HTR-8/SVneo (cell line): ENCODE measurements at regions not wholly inside any gene's neighbourhood (a gene's known extent, or its start where the extent isn't known, plus 50 kb on each side); places are given as distances from the start of the nearest gene placed in this dataset.
A peak's percentile ranks its signal among the peaks of the same experiment; 100 is the strongest.
"Not testable (repeated sequence)": the region's sequence is repeated elsewhere in the genome, so short reads cannot be mapped to it uniquely, and the experiment has no call there.

Experiments
- DNase-seq: peaks from one replicate; pipeline ENCODE4 v3.0.0; 2011; ENCODE audit warnings: low spot score, mixed read lengths; ENCODE audit not compliant: insufficient read length
- FAIRE-seq: peaks from 2 replicates; lab custom pipeline; 2011; peaks lifted over from hg19 to GRCh38; lab: Jason Lieb, UNC

GRCh38 chr10:124158592-124158991 lies 65.2 kb upstream of the CHST15 start:
- DNase-seq (no peak), FAIRE-seq (no peak)

- DNase-seq = no peak
- no peak for FAIRE-seq
Observed at GRCh38 chr10:124157271-124157681, 63.9 kb upstream of the CHST15 start.

DNA sequence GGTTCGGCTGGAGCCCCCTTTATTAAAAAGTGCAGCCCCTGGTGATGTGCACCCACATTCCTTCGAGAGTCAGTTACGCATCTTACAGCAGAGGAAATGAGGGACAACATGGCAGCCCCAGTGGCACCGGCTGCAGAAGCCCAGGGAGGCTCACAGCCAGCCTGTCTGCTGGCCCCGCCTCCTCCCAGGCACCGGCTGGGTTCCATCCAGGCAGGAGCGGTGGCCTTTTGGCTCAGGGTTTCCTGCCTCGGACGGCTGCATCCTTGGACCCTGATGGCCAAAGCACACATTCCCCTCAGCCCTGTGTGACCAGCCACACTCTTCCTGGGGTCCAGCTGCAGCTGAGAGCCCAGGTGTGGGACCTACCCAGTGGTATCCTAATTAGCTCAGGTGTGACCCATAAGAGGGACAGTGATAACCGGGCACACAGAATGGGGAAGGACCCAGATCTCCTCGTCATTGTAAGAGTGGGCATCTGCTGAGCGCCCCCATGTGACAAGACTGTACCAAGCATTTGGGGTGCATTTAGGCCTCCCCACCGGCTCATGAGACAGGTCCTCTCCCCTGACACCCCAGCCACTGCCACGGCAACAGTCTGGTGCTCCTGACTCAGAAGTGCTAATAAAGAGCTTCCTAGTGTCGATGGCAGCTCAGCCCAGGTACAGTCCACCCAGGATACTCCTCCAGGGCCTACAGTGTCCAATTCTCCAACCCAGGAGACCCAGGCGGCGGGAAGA lies 63.3 kb upstream of the CHST15 start:
- no peak for FAIRE-seq

GRCh38 chr10:124155781-124156435 lies 62.5 kb upstream of the CHST15 start:
- DNase-seq (no peak), FAIRE-seq (no peak)

More for the DNA sequence above, 63.3 kb upstream of the CHST15 start:
- no peak for DNase-seq

DNA sequence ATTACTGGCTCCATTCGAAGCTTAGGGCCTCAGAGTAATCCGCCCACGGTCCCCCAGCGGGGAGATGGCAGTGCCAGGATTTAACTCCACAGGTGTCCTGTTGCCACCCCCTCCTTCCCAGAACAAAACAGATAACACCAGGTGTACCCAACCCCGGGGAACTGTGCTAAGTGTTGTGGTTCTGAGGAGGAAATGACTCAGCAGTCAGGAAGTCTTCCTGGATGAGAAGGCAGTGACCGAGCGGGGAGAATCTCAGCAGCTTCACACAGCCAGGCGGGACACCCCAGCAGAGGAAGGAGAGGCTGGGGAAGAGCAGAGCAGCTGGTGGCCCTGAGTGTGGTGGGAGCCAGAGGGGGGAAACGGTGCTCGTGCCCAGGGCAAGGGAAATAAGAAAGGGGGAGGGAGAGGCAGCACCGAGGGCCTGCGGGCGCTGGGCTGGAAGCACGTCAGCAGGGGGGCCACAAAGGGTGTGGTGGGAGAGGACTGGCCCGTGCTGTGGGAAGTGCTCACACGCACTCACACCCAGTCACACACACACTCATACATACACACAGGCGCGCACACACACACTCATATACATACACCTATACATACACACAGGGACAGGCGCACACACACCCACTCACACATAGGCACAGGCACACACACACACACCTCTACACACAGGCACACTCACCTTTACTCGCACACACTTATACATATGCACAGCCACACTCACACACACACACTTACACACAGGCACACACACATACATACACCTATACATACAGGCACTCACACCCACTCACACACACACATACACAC lies 59.8 kb upstream of the CHST15 start:
- FAIRE-seq (no peak), DNase-seq (peak; percentile 82)

DNA sequence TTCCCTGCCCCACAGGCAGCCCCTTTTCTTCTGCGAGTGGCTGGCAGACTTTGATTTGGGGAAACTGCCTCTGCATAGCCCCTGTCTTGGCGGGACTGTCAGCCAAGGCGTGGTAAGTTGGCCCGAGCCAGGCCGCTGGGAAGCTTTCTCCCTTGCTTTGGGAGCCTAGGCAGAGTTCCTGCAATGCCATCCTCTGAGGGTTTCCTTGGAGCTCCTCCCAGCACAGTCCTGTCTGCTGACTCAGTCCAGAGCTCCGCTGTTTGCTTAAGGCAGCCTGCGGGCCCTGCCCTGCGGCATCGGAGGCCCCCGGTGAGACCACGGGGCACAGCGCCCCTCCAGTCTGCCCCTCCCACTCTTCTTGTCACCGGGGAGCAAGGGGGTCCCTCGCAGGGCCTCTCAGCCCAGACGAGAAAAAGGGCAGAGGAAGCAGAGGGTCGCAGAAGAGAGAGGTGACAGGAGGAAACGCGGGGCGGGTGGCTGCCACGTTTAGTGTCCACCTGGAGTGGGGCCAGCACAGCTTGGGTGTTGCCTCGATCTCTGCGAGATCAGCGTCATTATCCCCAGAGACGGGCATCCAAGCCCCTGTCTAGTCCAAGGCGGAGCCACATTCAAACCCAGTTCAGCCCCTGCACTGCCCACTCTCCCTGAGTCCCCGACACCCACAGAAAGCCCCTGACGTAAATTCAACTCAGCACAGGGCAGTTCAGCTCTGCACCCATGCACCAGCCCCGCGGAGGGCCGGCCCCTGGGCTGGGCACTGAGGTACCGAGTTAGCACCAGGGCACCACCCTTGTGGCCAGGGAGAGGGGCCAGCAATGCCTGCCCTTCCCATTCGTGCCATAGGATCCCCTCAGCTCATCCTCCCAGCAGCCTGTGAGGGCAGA lies 59.0 kb upstream of the CHST15 start:
- DNase-seq (peak; percentile 77), FAIRE-seq (no peak)

DNA sequence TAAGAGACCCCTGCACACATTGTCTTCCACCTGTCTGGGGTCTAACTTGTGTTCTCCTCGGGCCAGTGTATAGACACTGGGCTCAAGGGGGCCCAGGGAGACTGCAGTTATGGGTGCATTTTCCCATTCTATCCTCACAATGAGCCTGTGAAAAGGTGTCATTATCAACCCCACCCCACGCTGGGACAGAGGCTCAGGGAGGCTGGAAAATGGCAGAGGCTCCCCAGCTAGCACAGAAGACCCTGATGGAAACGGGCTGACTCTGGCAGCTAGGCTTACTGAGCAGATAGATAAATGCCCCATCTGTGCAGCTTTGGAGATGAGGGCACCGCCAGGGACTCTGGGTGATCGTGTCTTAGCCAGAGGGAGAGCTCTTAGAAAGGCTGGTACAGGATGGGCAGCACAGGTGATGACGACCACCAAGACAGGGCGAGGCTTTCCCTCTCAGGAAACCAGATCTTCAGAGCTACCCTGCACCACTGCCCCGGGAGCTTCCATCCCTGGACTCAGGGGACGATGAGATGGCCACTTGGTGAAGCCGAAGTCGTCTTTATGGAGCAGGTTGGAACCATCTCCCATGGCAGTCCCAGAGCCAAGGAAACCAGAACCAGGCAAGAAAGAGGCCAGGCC lies 58.2 kb upstream of the CHST15 start:
- FAIRE-seq = no peak
- no peak for DNase-seq

- FAIRE-seq = no peak
Observed at GRCh38 chr10:124150807-124151417, 57.5 kb upstream of the CHST15 start.

GRCh38 chr10:124150189-124150806 lies 56.9 kb upstream of the CHST15 start:
- FAIRE-seq (no peak), DNase-seq (no peak)

More at GRCh38 chr10:124150807-124151417, 57.5 kb upstream of the CHST15 start:
- no peak for DNase-seq

DNA sequence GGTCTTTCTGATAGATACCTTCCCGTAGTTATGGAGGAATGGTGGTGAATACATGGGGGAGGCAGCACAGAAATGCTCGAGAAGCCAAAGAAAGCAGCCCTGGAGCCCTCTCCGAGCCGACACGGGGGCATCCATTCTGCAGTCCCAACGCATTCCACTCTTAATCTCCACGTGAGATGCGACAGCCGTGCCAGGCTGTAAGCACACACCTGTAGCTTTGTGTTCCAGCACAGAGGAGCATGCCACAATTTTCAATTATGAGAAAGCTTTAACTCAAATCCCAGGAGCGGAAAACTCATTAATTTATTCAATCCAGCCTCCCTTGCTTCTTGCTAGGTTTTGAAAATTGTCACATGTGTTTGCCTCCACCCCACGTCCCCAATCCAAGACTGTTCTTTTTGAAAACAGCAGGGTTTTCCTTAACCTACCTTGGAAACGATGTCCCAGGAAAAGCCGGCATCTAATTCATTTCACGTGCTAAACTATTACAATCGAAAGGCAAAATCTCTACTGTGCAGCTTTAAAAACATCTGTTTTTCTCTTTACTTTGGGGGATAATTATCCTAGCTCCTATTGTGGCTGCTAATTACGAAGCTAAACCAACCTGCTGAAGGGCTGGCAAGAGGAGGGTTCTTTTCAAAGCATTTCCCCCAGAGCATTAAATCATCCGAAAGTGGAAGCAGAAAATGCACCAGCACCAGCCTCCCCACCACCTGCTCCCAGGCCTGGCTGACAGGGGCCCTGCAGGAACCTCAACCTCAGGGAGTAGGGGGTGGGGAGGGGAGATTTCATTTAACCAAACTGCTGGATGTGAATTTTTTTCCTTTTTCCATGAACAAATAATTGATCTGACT lies 56.0 kb upstream of the CHST15 start:
- FAIRE-seq (no peak), DNase-seq (no peak)

DNA sequence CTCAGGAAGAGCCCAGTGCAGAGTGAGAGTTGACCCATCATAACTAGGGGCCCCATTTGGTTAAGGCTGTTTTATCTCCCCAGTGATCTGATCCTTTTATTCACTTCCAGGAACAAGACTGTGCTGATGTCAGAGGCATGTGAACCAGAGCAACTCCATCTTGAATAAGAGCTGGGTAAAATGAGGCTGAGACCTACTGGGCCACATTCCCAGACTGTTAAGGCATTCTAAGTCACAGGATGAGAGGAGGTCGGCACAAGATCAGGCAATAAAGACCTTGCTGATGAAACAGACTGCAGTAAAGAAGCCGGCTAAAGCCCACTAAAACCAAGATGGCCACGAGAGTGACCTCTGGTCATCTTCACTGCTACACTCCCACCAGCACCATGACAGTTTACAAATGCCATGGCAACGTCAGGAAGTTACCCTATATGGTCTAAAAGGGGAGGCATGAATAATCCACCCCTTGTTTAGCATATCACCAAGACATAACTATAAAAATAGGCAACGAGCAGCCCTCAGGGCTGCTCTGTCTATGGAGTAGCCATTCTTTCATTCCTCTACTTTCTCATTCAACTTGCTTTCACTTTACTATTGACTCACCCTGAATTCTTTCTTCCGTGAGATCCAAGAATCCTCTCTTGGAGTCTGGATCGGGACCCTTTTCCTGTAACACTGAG lies 55.3 kb upstream of the CHST15 start:
- DNase-seq, FAIRE-seq: not testable (repeated sequence)

DNA sequence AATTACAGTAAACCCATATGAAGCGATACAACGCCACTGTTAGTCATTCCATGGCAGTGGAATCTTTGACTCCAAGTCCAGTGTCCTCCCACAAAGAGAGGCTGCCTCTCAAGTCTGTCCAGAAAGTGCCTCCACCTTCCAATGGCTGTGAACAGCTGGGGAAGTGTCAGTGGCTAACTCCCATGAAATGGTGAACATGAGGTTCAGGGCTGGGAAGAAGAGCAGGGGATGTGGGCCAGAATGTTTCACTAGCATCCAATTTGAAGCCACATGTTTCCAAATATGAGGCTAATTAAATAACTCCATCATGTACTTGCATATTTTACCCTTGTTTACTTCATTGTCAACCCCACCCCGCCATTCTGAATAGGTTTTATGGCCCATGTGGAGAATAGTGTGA lies 53.1 kb upstream of the CHST15 start:
- DNase-seq (no peak), FAIRE-seq (no peak)

DNA sequence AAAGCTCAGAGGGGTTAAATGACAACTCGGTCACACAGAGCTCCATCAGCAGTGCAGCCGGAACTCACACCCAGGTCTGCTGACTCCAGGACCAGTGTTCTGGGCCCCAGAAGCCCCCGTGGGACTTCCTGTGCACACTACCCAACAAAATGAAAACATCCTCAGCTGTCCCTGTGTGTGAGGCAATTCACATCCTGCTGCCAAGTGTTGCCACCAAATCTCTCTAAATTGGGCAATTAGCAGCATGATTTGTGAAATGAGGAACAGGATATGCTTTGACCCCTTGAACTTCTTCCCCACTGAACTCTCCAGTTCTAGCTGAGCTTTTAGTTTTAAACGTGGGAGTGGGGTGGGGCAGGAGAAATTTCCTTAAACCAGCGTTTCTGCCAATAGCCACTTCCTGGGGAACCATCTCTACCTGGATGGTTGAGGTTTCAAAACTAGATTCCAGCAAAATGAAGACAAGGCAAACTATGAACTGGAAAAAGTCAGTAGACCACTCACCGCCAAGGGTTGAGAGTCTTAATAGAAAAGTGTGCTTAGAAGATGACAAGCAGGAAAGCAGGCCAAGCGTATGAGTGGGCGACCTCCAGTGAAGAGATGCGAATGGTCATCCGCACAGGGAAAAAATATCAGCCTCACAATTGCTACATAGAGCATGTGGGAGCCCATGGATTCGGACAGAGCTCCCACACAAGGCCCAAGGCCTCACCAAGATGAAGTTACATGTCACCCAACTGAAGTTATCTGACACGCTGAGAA lies 51.9 kb upstream of the CHST15 start:
- FAIRE-seq = no peak
- DNase-seq = no peak

GRCh38 chr10:124144536-124144935 lies 51.1 kb upstream of the CHST15 start:
- no peak for DNase-seq
- no peak for FAIRE-seq

GRCh38 chr10:124143721-124144120 lies 50.3 kb upstream of the CHST15 start:
- DNase-seq = no peak
- FAIRE-seq = no peak
